BJ (cell line): ENCODE measurements at regions not wholly inside any gene's neighbourhood (a gene's known extent, or its start where the extent isn't known, plus 50 kb on each side); places are given as distances from the start of the nearest gene placed in this dataset.

Experiments
- CTCF ChIA-PET: fragments of 350-600 bp; formaldehyde crosslinking; extraction: SDS; loops from one replicate; lab custom pipeline; 2021; ENCODE audit warnings: antibody characterized with exemption, inconsistent platforms; lab: Yijun Ruan, JAX
- POLR2A ChIA-PET: fragments of 300-600 bp; sonication (Branson Sonifier 250); formaldehyde crosslinking; extraction: SDS; loops from one replicate; lab custom pipeline; 2021; ENCODE audit warnings: antibody characterized with exemption; lab: Charles Lee
- DNase-seq: peaks from one replicate; pipeline ENCODE4 v3.0.0-alpha.2; 2011; ENCODE audit warnings: low read depth
- H3K27me3 ChIP-seq: 2 replicates; pipeline ENCODE4 v1.6.0; 2011; ENCODE audit warnings: low read length; ENCODE audit not compliant: control insufficient read depth, insufficient read depth
- H3K36me3 ChIP-seq: 2 replicates; pipeline ENCODE4 v1.5.1; 2011; ENCODE audit warnings: low read length; ENCODE audit not compliant: control insufficient read depth, insufficient read depth
- H3K4me3 ChIP-seq: 2 replicates; pipeline ENCODE4 v1.5.1; 2011; ENCODE audit warnings: low read depth, mild to moderate bottlenecking, control low read depth, low read length
- TF ChIP-seq, protein P1 (sequence below): IDR thresholded peaks from 2 replicates; pipeline ENCODE4 v1.5.1; 2011; ENCODE audit warnings: low read depth, mild to moderate bottlenecking, control low read depth, inconsistent platforms, low read length, moderate library complexity; ENCODE audit not compliant: insufficient read depth

- Histone ChIP-seq H3K27me3 (no peaks in the 10 kb centered on the region), H3K4me3 (no peak overlapping the region), H3K36me3 (no peaks in the 10 kb centered on the region)
- no peak for DNase-seq
- ChIA-PET POLR2A (no interaction called here), CTCF (interaction anchor here (0.7 to 4.0 kb wide), 3 partner anchors 9 to 16 kb away, joined by 3 to 20 read pairs (median 3); no protein-coding TSS in a partner anchor)
- TF ChIP-seq, protein P1, sequence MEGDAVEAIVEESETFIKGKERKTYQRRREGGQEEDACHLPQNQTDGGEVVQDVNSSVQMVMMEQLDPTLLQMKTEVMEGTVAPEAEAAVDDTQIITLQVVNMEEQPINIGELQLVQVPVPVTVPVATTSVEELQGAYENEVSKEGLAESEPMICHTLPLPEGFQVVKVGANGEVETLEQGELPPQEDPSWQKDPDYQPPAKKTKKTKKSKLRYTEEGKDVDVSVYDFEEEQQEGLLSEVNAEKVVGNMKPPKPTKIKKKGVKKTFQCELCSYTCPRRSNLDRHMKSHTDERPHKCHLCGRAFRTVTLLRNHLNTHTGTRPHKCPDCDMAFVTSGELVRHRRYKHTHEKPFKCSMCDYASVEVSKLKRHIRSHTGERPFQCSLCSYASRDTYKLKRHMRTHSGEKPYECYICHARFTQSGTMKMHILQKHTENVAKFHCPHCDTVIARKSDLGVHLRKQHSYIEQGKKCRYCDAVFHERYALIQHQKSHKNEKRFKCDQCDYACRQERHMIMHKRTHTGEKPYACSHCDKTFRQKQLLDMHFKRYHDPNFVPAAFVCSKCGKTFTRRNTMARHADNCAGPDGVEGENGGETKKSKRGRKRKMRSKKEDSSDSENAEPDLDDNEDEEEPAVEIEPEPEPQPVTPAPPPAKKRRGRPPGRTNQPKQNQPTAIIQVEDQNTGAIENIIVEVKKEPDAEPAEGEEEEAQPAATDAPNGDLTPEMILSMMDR, result no peak
Measured at GRCh38 chr2:64842030-64842429, 147.2 kb upstream of the SLC1A4 start.

DNA sequence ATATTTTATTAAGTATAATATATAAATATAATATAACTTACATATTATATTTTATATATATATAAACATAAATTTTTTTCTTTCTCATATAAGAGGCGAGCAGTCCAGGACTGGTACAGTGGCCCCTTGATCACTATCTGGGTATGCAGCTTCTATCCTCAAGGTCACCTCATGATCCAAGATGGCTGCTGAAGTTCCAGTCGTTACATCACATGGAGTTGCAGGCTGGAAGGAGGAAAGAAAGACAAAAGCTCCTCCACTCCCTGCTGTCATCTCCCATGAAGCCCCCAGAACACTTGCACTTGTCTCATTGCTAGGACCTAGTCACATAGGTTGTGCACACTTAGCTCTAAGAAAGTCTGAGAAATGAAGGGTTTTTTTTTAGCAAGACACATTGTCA, 145.1 kb upstream of the SLC1A4 start:
- Histone ChIP-seq H3K27me3 (no peaks in the 10 kb centered on the region), H3K36me3 (no peaks in the 10 kb centered on the region), H3K4me3 (no peak overlapping the region)
- POLR2A ChIA-PET, result no interaction called here
- DNase-seq, result no peak
- TF ChIP-seq, protein P1, result no peak
- CTCF ChIA-PET, result interaction anchor here (0.6 kb wide), 1 partner anchor 259 kb away, joined by 3 read pairs; no protein-coding TSS in a partner anchor

DNA sequence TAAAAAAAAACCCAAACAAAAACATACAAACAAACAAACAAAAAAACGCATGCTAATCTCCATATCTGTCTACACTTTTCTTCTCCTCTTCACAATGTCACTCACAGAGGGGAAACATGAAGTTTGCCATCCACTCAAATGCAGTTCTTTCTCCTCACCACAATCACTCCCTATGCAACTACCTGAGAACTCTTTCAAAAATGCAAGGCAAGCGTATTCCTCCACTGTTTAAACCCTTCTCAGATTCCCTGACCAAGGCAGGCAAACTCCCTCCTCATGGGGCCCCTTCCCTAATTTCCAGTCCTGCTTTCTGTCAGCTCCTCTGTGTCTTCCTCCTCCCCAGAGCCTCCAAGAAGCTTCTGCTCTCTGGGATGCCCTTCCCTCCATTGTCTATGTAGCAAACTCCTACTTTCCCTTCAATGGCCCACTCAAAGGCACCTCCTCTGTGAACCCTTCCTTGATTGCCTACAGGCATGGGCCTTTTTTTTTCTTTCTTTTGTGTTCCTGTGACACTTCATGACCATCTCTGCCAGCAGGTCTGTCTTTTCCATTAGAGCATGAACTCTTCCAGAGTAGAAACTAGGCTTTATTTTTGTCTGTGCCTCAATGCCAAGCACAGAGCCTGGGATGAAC, 143.8 kb upstream of the SLC1A4 start:
- no peaks in the 10 kb centered on the region for H3K36me3 ChIP-seq
- ChIA-PET POLR2A (no interaction called here), CTCF (interaction anchor here (1.1 kb wide), 1 partner anchor 15 kb away, joined by 4 read pairs; no protein-coding TSS in a partner anchor)
- no peak overlapping the region for H3K4me3 ChIP-seq
- H3K27me3 ChIP-seq, result no peaks in the 10 kb centered on the region
- TF ChIP-seq, protein P1, result no peak
- no peak for DNase-seq

- CTCF ChIA-PET, result interaction anchor here (1.1 kb wide), 1 partner anchor 14 kb away, joined by 4 read pairs; no protein-coding TSS in a partner anchor
- POLR2A ChIA-PET, result no interaction called here
- DNase-seq, result no peak
- no peaks in the 10 kb centered on the region for H3K27me3 ChIP-seq
- H3K36me3 ChIP-seq, result no peaks in the 10 kb centered on the region
- no peak overlapping the region for H3K4me3 ChIP-seq
- TF ChIP-seq, protein P1, result no peak
Measured at GRCh38 chr2:64846177-64846576, 143.0 kb upstream of the SLC1A4 start.

DNA sequence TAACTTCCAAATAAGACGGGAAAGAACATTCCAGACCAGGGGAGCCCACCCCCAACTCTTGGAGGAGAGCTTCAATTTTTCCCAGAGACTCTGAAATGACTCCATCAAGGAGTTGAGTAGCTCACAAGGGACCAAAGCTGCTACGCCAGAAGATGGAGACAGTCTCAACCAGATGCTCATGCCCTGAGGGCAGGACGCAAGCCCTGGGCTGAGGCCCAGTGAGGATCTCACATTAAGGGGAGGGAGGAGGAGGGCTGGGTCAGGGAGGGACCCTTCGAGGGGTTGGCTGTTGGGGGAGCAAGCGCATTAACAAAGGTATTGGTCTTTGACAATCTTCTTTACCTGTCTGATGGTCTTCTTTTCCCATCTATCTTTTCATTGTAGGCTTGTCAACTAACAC, 141.3 kb upstream of the SLC1A4 start:
- POLR2A ChIA-PET, result no interaction called here
- Histone ChIP-seq H3K27me3 (no peaks in the 10 kb centered on the region), H3K36me3 (no peaks in the 10 kb centered on the region), H3K4me3 (no peak overlapping the region)
- TF ChIP-seq, protein P1, result no peak
- CTCF ChIA-PET, result interaction anchor here (0.8 to 1.4 kb wide), 3 partner anchors 9 to 201 kb away, joined by 3 to 5 read pairs (median 3); no protein-coding TSS in a partner anchor
- no peak for DNase-seq
